RWPE1 (cell line): ENCODE measurements at regions not wholly inside any gene's neighbourhood (a gene's known extent, or its start where the extent isn't known, plus 50 kb on each side); places are given as distances from the start of the nearest gene placed in this dataset.

Experiments used
- CTCF ChIA-PET: fragments of 350-600 bp; sonication (Branson Sonifier 250); formaldehyde crosslinking; extraction: SDS; loops from one replicate; lab custom pipeline; 2021; lab: Yijun Ruan, JAX
- POLR2A ChIA-PET: fragments of 400-600 bp; formaldehyde crosslinking; extraction: SDS; loops from one replicate; lab custom pipeline; 2020; ENCODE audit warnings: antibody characterized with exemption; ENCODE audit not compliant: low non-redundant PET; lab: Yijun Ruan, JAX
- DNase-seq: peaks from one replicate; pipeline ENCODE4 v3.0.0; 2012; ENCODE audit warnings: low spot score
- H3K27ac ChIP-seq: fragments of 450-650 bp; 2 replicates; pipeline ENCODE4 v1.5.1; 2017
- CTCF ChIP-seq: fragments of 450-650 bp; conservative IDR thresholded peaks from 2 replicates; pipeline ENCODE4 v1.5.1; 2017; ENCODE audit warnings: low read depth, mild to moderate bottlenecking

GRCh38 chr5:125480911-125481310, 734.5 kb upstream of the ZNF608 start:
- DNase-seq: no peak
- POLR2A ChIA-PET: no interaction called here
- TF ChIP-seq CTCF: no peak
- no peak overlapping the region for H3K27ac ChIP-seq
- CTCF ChIA-PET: no interaction called here

GRCh38 chr5:125481506-125482465, 735.3 kb upstream of the ZNF608 start:
- CTCF ChIA-PET: interaction anchor here (0.7 kb wide), 1 partner anchor 384 kb away, joined by 3 read pairs; no protein-coding TSS in a partner anchor
- no peak for DNase-seq
- no peak for TF ChIP-seq CTCF
- H3K27ac ChIP-seq: no peak overlapping the region
- POLR2A ChIA-PET: no interaction called here

- H3K27ac ChIP-seq: no peak overlapping the region
- TF ChIP-seq CTCF: no peak
- DNase-seq: no peak
- POLR2A ChIA-PET: no interaction called here
- CTCF ChIA-PET: no interaction called here
Observed at GRCh38 chr5:125483609-125484008, 737.2 kb upstream of the ZNF608 start.

GRCh38 chr5:125484272-125484741, 737.9 kb upstream of the ZNF608 start:
- CTCF ChIA-PET: interaction anchor here (0.6 kb wide), 2 partner anchors 74 to 754 kb away, joined by 3 to 5 read pairs; no protein-coding TSS in a partner anchor
- peak; percentile 97 for DNase-seq
- TF ChIP-seq CTCF: no peak
- POLR2A ChIA-PET: no interaction called here
- peak overlapping the region; percentile 98 for H3K27ac ChIP-seq

GRCh38 chr5:125484742-125485641, 738.6 kb upstream of the ZNF608 start:
- no peak for TF ChIP-seq CTCF
- CTCF ChIA-PET: interaction anchor here (0.6 to 0.7 kb wide), 4 partner anchors 74 to 754 kb away, joined by 3 to 5 read pairs (median 4); no protein-coding TSS in a partner anchor
- H3K27ac ChIP-seq: peak overlapping the region; percentile 98
- DNase-seq: peak; percentile 92
- POLR2A ChIA-PET: no interaction called here

- peak overlapping the region; percentile 98 for H3K27ac ChIP-seq
- no peak for TF ChIP-seq CTCF
- no peak for DNase-seq
- CTCF ChIA-PET: interaction anchor here (0.6 to 0.7 kb wide), 2 partner anchors 186 to 658 kb away, joined by 3 to 4 read pairs; no protein-coding TSS in a partner anchor
- POLR2A ChIA-PET: no interaction called here
Observed at GRCh38 chr5:125485771-125486170, 739.3 kb upstream of the ZNF608 start.
